H1 (cell line): ENCODE measurements at regions not wholly inside any gene's neighbourhood (a gene's known extent, or its start where the extent isn't known, plus 50 kb on each side); places are given as distances from the start of the nearest gene placed in this dataset.
"Not testable (repeated sequence)": the region's sequence is repeated elsewhere in the genome, so short reads cannot be mapped to it uniquely, and the experiment has no call there.

ENCODE experiments used
- CTCF ChIA-PET: fragments of 300-600 bp; sonication (Branson Sonifier 250); formaldehyde crosslinking; loops from one replicate; lab custom pipeline; 2021; ENCODE audit not compliant: partially characterized antibody; lab: Charles Lee
- POLR2A ChIA-PET: fragments of 300-600 bp; sonication (Branson Sonifier 250); formaldehyde crosslinking; loops from one replicate; lab custom pipeline; 2021; ENCODE audit warnings: inconsistent platforms; ENCODE audit not compliant: partially characterized antibody; lab: Charles Lee
- DNase-seq, 2 experiments: peaks; one replicate each; pipeline versions ENCODE4 v3.0.0 to v3.0.0-alpha.2; 2010 to 2022; ENCODE audit warnings: low spot score in 2 of 2, low read depth in 1 of 2, mixed read lengths in 1 of 2
- FAIRE-seq: peaks from 2 replicates; lab custom pipeline; 2011; peaks lifted over from hg19 to GRCh38; lab: Jason Lieb, UNC
- H2AFZ ChIP-seq: 2 replicates; pipeline ENCODE4 v1.8.1; 2012; ENCODE audit warnings: low read length, inconsistent platforms
- H2AK5ac ChIP-seq: 2 replicates; pipeline ENCODE4 v1.6.1; 2013; ENCODE audit warnings: low read depth, low read length
- H2BK120ac ChIP-seq: replicated peaks from 2 replicates; pipeline ENCODE3; 2013; ENCODE audit warnings: low read depth, low read length, inconsistent platforms
- H2BK12ac ChIP-seq: 2 replicates; pipeline ENCODE4 v1.6.1; 2013; ENCODE audit warnings: low read depth, low read length
- H2BK15ac ChIP-seq: 2 replicates; pipeline ENCODE4 v1.6.1; 2013; ENCODE audit warnings: low read length
- H2BK20ac ChIP-seq: 2 replicates; pipeline ENCODE4 v1.6.1; 2013; ENCODE audit warnings: low read length
- H2BK5ac ChIP-seq: 2 replicates; pipeline ENCODE4 v1.6.1; 2013; ENCODE audit warnings: low read depth, low read length
- H3K14ac ChIP-seq: 2 replicates; pipeline ENCODE4 v1.6.1; 2013; ENCODE audit warnings: inconsistent platforms; ENCODE audit not compliant: insufficient read length
- H3K18ac ChIP-seq: 2 replicates; pipeline ENCODE4 v1.6.1; 2013; ENCODE audit warnings: low read length; ENCODE audit errors: extremely low read depth
- H3K23ac ChIP-seq: 2 replicates; pipeline ENCODE4 v1.6.1; 2013; ENCODE audit warnings: inconsistent platforms; ENCODE audit not compliant: insufficient read length
- H3K23me2 ChIP-seq: 2 replicates; pipeline ENCODE4 v1.6.1; 2013; ENCODE audit warnings: low read depth, low read length
- H3K27ac ChIP-seq: 2 replicates; pipeline ENCODE4 v1.6.1; 2011; ENCODE audit warnings: low read depth, low read length, inconsistent platforms
- H3K27me3 ChIP-seq, 4 experiments: replicated peaks in 1 of 4; 1 replicate in 1 of 4; 2 replicates in 3 of 4; pipeline versions ENCODE4 v1.6.1 to v1.8.1; 2011 to 2013; ENCODE audit warnings: low read length in 3 of 4, mild to moderate bottlenecking in 3 of 4, inconsistent platforms in 2 of 4, mixed read lengths in 2 of 4, moderate library complexity in 1 of 4; ENCODE audit not compliant: control insufficient read depth in 3 of 4, insufficient read depth in 3 of 4; ENCODE audit errors: extremely low read depth in 1 of 4
- H3K36me3 ChIP-seq, 4 experiments: 2 replicates each; pipeline versions ENCODE4 v1.6.1 to v1.8.1; 2011 to 2013; ENCODE audit warnings: mild to moderate bottlenecking in 4 of 4, low read length in 3 of 4, moderate library complexity in 2 of 4, control low read depth in 1 of 4, inconsistent platforms in 1 of 4; ENCODE audit not compliant: insufficient read depth in 4 of 4, control insufficient read depth in 2 of 4
- H3K4ac ChIP-seq: replicated peaks from 2 replicates; pipeline ENCODE3; 2013; ENCODE audit warnings: low read length, low read depth, mixed read lengths, inconsistent platforms; ENCODE audit not compliant: insufficient read length
- H3K4me1 ChIP-seq, 4 experiments: replicated peaks in 1 of 4; 1 replicate in 1 of 4; 2 replicates in 3 of 4; pipeline versions ENCODE4 v1.6.1 to v1.8.1; 2011 to 2013; ENCODE audit warnings: low read length in 3 of 4, inconsistent platforms in 2 of 4, mixed read lengths in 1 of 4; ENCODE audit not compliant: insufficient read depth in 4 of 4, control insufficient read depth in 3 of 4
- H3K4me2 ChIP-seq, 2 experiments: 2 replicates each; pipeline versions ENCODE4 v1.6.1 to v1.8.1; 2011 to 2013; ENCODE audit warnings: low read depth in 2 of 2, low read length in 2 of 2, control low read depth in 1 of 2, inconsistent platforms in 1 of 2, mild to moderate bottlenecking in 1 of 2; ENCODE audit not compliant: insufficient read depth in 1 of 2
- H3K4me3 ChIP-seq, 4 experiments: fragments of 200-600, 300-600 bp in 1 of 4; sonication (generic), shearing (Covaris generic), sonication (Bioruptor Twin) in 1 of 4; 2 replicates each; pipeline versions ENCODE4 v1.5.1 to v1.8.1; 2011 to 2016; ENCODE audit warnings: low read length in 4 of 4, low read depth in 3 of 4, control low read depth in 2 of 4, inconsistent platforms in 2 of 4, mild to moderate bottlenecking in 2 of 4, mixed read lengths in 1 of 4, moderate library complexity in 1 of 4; ENCODE audit not compliant: insufficient read depth in 2 of 4; ENCODE audit errors: extremely low read depth in 1 of 4
- H3K56ac ChIP-seq: replicated peaks from 2 replicates; pipeline ENCODE3; 2013; ENCODE audit warnings: low read depth, mild to moderate bottlenecking, mixed read lengths, low read length, inconsistent platforms; ENCODE audit not compliant: insufficient read length
- H3K79me1 ChIP-seq: 2 replicates; pipeline ENCODE4 v1.6.1; 2013; ENCODE audit warnings: low read depth, low read length, control low read depth
- H3K79me2 ChIP-seq, 2 experiments: 2 replicates each; pipeline versions ENCODE4 v1.6.1 to v1.8.1; 2012 to 2013; ENCODE audit warnings: low read length in 2 of 2, mild to moderate bottlenecking in 2 of 2, inconsistent platforms in 1 of 2; ENCODE audit not compliant: insufficient read depth in 2 of 2, control insufficient read depth in 1 of 2
- H3K9ac ChIP-seq, 4 experiments: replicated peaks in 1 of 4; 1 replicate in 1 of 4; 2 replicates in 3 of 4; pipeline versions ENCODE4 v1.6.1 to v1.8.1; 2011 to 2013; ENCODE audit warnings: low read depth in 3 of 4, low read length in 3 of 4, control low read depth in 2 of 4, mild to moderate bottlenecking in 2 of 4, moderate library complexity in 2 of 4, inconsistent platforms in 1 of 4; ENCODE audit errors: extremely low read depth in 1 of 4
- H3K9me3 ChIP-seq, 2 experiments: 2 replicates each; pipeline versions ENCODE4 v1.6.1 to v1.8.1; 2012 to 2013; ENCODE audit warnings: mild to moderate bottlenecking in 2 of 2, moderate library complexity in 2 of 2, control low read depth in 1 of 2, inconsistent platforms in 1 of 2, low read depth in 1 of 2, low read length in 1 of 2, mixed read lengths in 1 of 2; ENCODE audit not compliant: insufficient read depth in 2 of 2
- H4K20me1 ChIP-seq, 2 experiments: replicated peaks in 1 of 2; 2 replicates each; pipeline versions ENCODE3 to v1.8.1; 2011 to 2013; ENCODE audit warnings: inconsistent platforms in 2 of 2, low read length in 2 of 2, mild to moderate bottlenecking in 1 of 2; ENCODE audit not compliant: insufficient read depth in 2 of 2, control insufficient read depth in 1 of 2
- H4K5ac ChIP-seq: 2 replicates; pipeline ENCODE4 v1.6.1; 2013; ENCODE audit warnings: low read length, low read depth, mixed read lengths, inconsistent platforms; ENCODE audit not compliant: insufficient read length
- H4K8ac ChIP-seq: 2 replicates; pipeline ENCODE4 v1.8.0; 2013; ENCODE audit warnings: mild to moderate bottlenecking, moderate library complexity, low read length, inconsistent platforms; ENCODE audit not compliant: insufficient read depth; ENCODE audit errors: extremely low read depth
- H4K91ac ChIP-seq: replicated peaks from 2 replicates; pipeline ENCODE3; 2013; ENCODE audit warnings: low read length, mixed read lengths, inconsistent platforms; ENCODE audit not compliant: insufficient read length
- WGBS, 2 experiments: shearing (Covaris generic) in 1 of 2; methylation state at CpG; one replicate each; pipeline versions ENCODE4 v1.1.6 to v1.1.7; 2013 to 2015; ENCODE audit warnings: low lambda C conversion rate in 2 of 2, mixed read lengths in 2 of 2, inconsistent platforms in 1 of 2, low coverage in 1 of 2, missing lambda C conversion rate in 1 of 2; ENCODE audit not compliant: insufficient replicate concordance in 2 of 2, insufficient coverage in 1 of 2, insufficient read length in 1 of 2; ENCODE audit errors: extremely low coverage in 1 of 2, missing lambda C conversion rate in 1 of 2; 5-methylcytosine and 5-hydroxymethylcytosine counted together

GRCh38 chr6:27635886-27636285, 163.0 kb upstream of the ZNF184 start:
- H3K4ac ChIP-seq, H3K56ac ChIP-seq, H2BK15ac ChIP-seq, H2AK5ac ChIP-seq, H3K9me3 ChIP-seq, H4K8ac ChIP-seq, H2BK20ac ChIP-seq, H2BK120ac ChIP-seq, H4K5ac ChIP-seq, H3K27ac ChIP-seq, H2BK5ac ChIP-seq, H2BK12ac ChIP-seq, H3K4me2 ChIP-seq, H3K4me3 ChIP-seq, H3K4me1 ChIP-seq, H3K27me3 ChIP-seq, H3K23ac ChIP-seq, POLR2A ChIA-PET, H3K18ac ChIP-seq, H3K14ac ChIP-seq, H4K91ac ChIP-seq, H3K9ac ChIP-seq, H3K79me1 ChIP-seq, H4K20me1 ChIP-seq, H3K36me3 ChIP-seq, DNase-seq, FAIRE-seq, H3K79me2 ChIP-seq, H2AFZ ChIP-seq, H3K23me2 ChIP-seq: not testable (repeated sequence)
- 91% methylated on average over 4 of the region's 4 CpGs; no CpG with 5 or more reads in 1 of the 2 experiments for WGBS, 2 experiments
- CTCF ChIA-PET, result interaction anchor here (0.8 to 2.2 kb wide), 4 partner anchors 18 to 430 kb away, joined by 3 to 7 read pairs (median 5); no protein-coding TSS in a partner anchor

GRCh38 chr6:27633221-27633688, 160.3 kb upstream of the ZNF184 start:
- H2BK120ac ChIP-seq, H4K91ac ChIP-seq, H2BK15ac ChIP-seq, H3K14ac ChIP-seq, H3K4me1 ChIP-seq, H2BK5ac ChIP-seq, H2BK12ac ChIP-seq, H3K18ac ChIP-seq, H4K20me1 ChIP-seq, H3K23ac ChIP-seq, H4K5ac ChIP-seq, H3K79me2 ChIP-seq, H3K79me1 ChIP-seq, H3K4me2 ChIP-seq, H2AK5ac ChIP-seq, H3K9me3 ChIP-seq, H3K36me3 ChIP-seq, H3K9ac ChIP-seq, H2AFZ ChIP-seq, H3K56ac ChIP-seq, H3K27me3 ChIP-seq, H3K4ac ChIP-seq, H3K4me3 ChIP-seq, DNase-seq, H3K23me2 ChIP-seq, FAIRE-seq, H4K8ac ChIP-seq, H3K27ac ChIP-seq, H2BK20ac ChIP-seq: not testable (repeated sequence)
- WGBS, 2 experiments, result 74% methylated on average over 4 of the region's 4 CpGs; no CpG with 5 or more reads in 1 of the 2 experiments
- POLR2A ChIA-PET, result interaction anchor here (1.0 kb wide), 1 partner anchor 501 kb away, joined by 3 read pairs; a partner anchor contains a TSS
- CTCF ChIA-PET, result interaction anchor here (1.0 to 4.6 kb wide), 2 partner anchors 23 to 114 kb away, joined by 3 to 28 read pairs; no protein-coding TSS in a partner anchor
